Fibroblast of pulmonary artery (primary cell): ENCODE measurements at regions not wholly inside any gene's neighbourhood (a gene's known extent, or its start where the extent isn't known, plus 50 kb on each side); places are given as distances from the start of the nearest gene placed in this dataset.

Experiments
- DNase-seq: peaks from one replicate; pipeline ENCODE4 v3.0.0-alpha.2; 2010; ENCODE audit warnings: low read depth
- H3K4me3 ChIP-seq: replicated peaks from 2 replicates; pipeline ENCODE4 v1.5.1; 2011; ENCODE audit warnings: low read depth, mild to moderate bottlenecking, control low read depth, low read length, moderate library complexity
- CTCF ChIP-seq: IDR thresholded peaks from 2 replicates; pipeline ENCODE4 v1.5.1; 2011; ENCODE audit warnings: mild to moderate bottlenecking, control low read depth, low read length, inconsistent platforms; ENCODE audit errors: missing control alignments

GRCh38 chr14:97977651-97978261 is 1180.6 kb downstream of the VRK1 start:
- no peak overlapping the region for H3K4me3 ChIP-seq
- DNase-seq = peak; percentile 2
- no peak for TF ChIP-seq CTCF

- TF ChIP-seq CTCF = no peak
- DNase-seq = peak; percentile 2
- no peak overlapping the region for H3K4me3 ChIP-seq
Observed at GRCh38 chr14:97978341-97978740, 1181.2 kb downstream of the VRK1 start.

GRCh38 chr14:97993508-97994019 is 1196.4 kb downstream of the VRK1 start:
- no peak for TF ChIP-seq CTCF
- DNase-seq = no peak
- no peak overlapping the region for H3K4me3 ChIP-seq

GRCh38 chr14:97994020-97994531 is 1196.9 kb downstream of the VRK1 start:
- DNase-seq = no peak
- H3K4me3 ChIP-seq = no peak overlapping the region

GRCh38 chr14:97995038-97995437 is 1197.9 kb downstream of the VRK1 start:
- H3K4me3 ChIP-seq = no peak overlapping the region
- DNase-seq = no peak
- no peak for TF ChIP-seq CTCF

More at GRCh38 chr14:97994020-97994531, 1196.9 kb downstream of the VRK1 start:
- TF ChIP-seq CTCF = no peak

- no peak for DNase-seq
- H3K4me3 ChIP-seq = no peak overlapping the region
- TF ChIP-seq CTCF = no peak
Observed at GRCh38 chr14:97995531-97995930, 1198.3 kb downstream of the VRK1 start.

GRCh38 chr14:98006008-98006407 is 1208.8 kb downstream of the VRK1 start:
- TF ChIP-seq CTCF = no peak
- DNase-seq = no peak
- H3K4me3 ChIP-seq = no peak overlapping the region
